HEK293T (cell line): ENCODE measurements at regions not wholly inside any gene's neighbourhood (a gene's known extent, or its start where the extent isn't known, plus 50 kb on each side); places are given as distances from the start of the nearest gene placed in this dataset.
"Not testable (repeated sequence)": the region's sequence is repeated elsewhere in the genome, so short reads cannot be mapped to it uniquely, and the experiment has no call there.

Source experiments
- CTCF ChIA-PET: fragments of 350-600 bp; formaldehyde crosslinking; extraction: SDS; loops from one replicate; lab custom pipeline; 2021; ENCODE audit warnings: antibody characterized with exemption, inconsistent platforms; lab: Yijun Ruan, JAX
- POLR2A ChIA-PET: fragments of 350-600 bp; formaldehyde crosslinking; extraction: SDS; loops from one replicate; lab custom pipeline; 2020; ENCODE audit warnings: antibody characterized with exemption, inconsistent platforms; lab: Yijun Ruan, JAX
- DNase-seq: peaks from one replicate; pipeline ENCODE4 v3.0.0; 2012; ENCODE audit warnings: mixed read lengths; ENCODE audit errors: extremely low spot score
- ARNT ChIP-seq: fragments of 450-650 bp; IDR thresholded peaks from 2 replicates; pipeline ENCODE4 v1.6.1; 2017; ENCODE audit warnings: mild to moderate bottlenecking
- BHLHE40 ChIP-seq: fragments of 450-650 bp; IDR thresholded peaks from 2 replicates; pipeline ENCODE4 v1.6.1; 2016; ENCODE audit warnings: mild to moderate bottlenecking, moderate library complexity, borderline replicate concordance
- CTBP1 ChIP-seq: fragments of 450-650 bp; IDR thresholded peaks from 2 replicates; pipeline ENCODE4 v1.6.1; 2016; ENCODE audit warnings: borderline replicate concordance
- ELF4 ChIP-seq: fragments of 450-650 bp; IDR thresholded peaks from 2 replicates; pipeline ENCODE4 v1.6.1; 2017; ENCODE audit warnings: antibody characterized with exemption
- FOXA1 ChIP-seq: fragments of 450-650 bp; IDR thresholded peaks from 2 replicates; pipeline ENCODE4 v1.6.1; 2016; ENCODE audit warnings: mild to moderate bottlenecking
- FOXK2 ChIP-seq: fragments of 450-650 bp; IDR thresholded peaks from 2 replicates; pipeline ENCODE4 v1.6.1; 2016; ENCODE audit warnings: mild to moderate bottlenecking
- FOXM1 ChIP-seq: fragments of 450-650 bp; IDR thresholded peaks from 2 replicates; pipeline ENCODE4 v1.6.1; 2017; ENCODE audit warnings: mild to moderate bottlenecking, borderline replicate concordance
- HDGF ChIP-seq: fragments of 450-650 bp; IDR thresholded peaks from 2 replicates; pipeline ENCODE4 v1.6.1; 2017; ENCODE audit warnings: antibody characterized with exemption, borderline replicate concordance
- L3MBTL2 ChIP-seq: fragments of 450-650 bp; conservative IDR thresholded peaks from 2 replicates; pipeline ENCODE4 v1.6.1; 2016; ENCODE audit warnings: mild to moderate bottlenecking
- LEF1 ChIP-seq: fragments of 450-650 bp; IDR thresholded peaks from 2 replicates; pipeline ENCODE4 v1.6.1; 2017; ENCODE audit warnings: mild to moderate bottlenecking, borderline replicate concordance
- NFRKB ChIP-seq: fragments of 450-650 bp; IDR thresholded peaks from 2 replicates; pipeline ENCODE4 v1.6.1; 2016; ENCODE audit warnings: mild to moderate bottlenecking, moderate library complexity
- SP1 ChIP-seq: fragments of 450-650 bp; IDR thresholded peaks from 2 replicates; pipeline ENCODE4 v1.6.1; 2017
- SUZ12 ChIP-seq: fragments of 450-650 bp; IDR thresholded peaks from 2 replicates; pipeline ENCODE4 v1.6.1; 2016; ENCODE audit warnings: mild to moderate bottlenecking
- TARDBP ChIP-seq: fragments of 450-650 bp; IDR thresholded peaks from 2 replicates; pipeline ENCODE4 v1.6.1; 2016
- ZNF384 ChIP-seq: fragments of 450-650 bp; IDR thresholded peaks from 2 replicates; pipeline ENCODE4 v1.6.1; 2016
- TF ChIP-seq, protein P1 (sequence below): fragments of 450-650 bp; IDR thresholded peaks from 2 replicates; pipeline ENCODE4 v1.6.1; 2016

- CTCF ChIA-PET: interaction anchor here (0.6 to 1.6 kb wide), 2 partner anchors 16 to 303 kb away, joined by 3 to 4 read pairs; no protein-coding TSS in a partner anchor
- TF ChIP-seq BHLHE40: no peak
- TF ChIP-seq, protein P1, sequence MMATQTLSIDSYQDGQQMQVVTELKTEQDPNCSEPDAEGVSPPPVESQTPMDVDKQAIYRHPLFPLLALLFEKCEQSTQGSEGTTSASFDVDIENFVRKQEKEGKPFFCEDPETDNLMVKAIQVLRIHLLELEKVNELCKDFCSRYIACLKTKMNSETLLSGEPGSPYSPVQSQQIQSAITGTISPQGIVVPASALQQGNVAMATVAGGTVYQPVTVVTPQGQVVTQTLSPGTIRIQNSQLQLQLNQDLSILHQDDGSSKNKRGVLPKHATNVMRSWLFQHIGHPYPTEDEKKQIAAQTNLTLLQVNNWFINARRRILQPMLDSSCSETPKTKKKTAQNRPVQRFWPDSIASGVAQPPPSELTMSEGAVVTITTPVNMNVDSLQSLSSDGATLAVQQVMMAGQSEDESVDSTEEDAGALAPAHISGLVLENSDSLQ: no peak
- TF ChIP-seq LEF1: no peak
- TF ChIP-seq TARDBP: no peak
- TF ChIP-seq FOXK2: no peak
- no peak for TF ChIP-seq ARNT
- no peak for TF ChIP-seq SP1
- no peak for TF ChIP-seq CTBP1
- TF ChIP-seq HDGF: no peak
- TF ChIP-seq ZNF384: no peak
- TF ChIP-seq FOXM1: no peak
- no peak for TF ChIP-seq SUZ12
- TF ChIP-seq NFRKB: no peak
- no peak for TF ChIP-seq ELF4
- no peak for TF ChIP-seq FOXA1
- no peak for TF ChIP-seq L3MBTL2
- POLR2A ChIA-PET: no interaction called here
- no peak for DNase-seq
Observed at GRCh38 chr7:86453454-86453853, 190.3 kb upstream of the GRM3 start.

- POLR2A ChIA-PET: no interaction called here
- TF ChIP-seq ZNF384 (no peak), CTBP1 (no peak), NFRKB (no peak), BHLHE40 (no peak), FOXM1 (no peak), ARNT (no peak), TARDBP (no peak), LEF1 (no peak), ELF4 (no peak), FOXK2 (no peak), L3MBTL2 (no peak), SUZ12 (no peak), HDGF (no peak), SP1 (no peak), FOXA1 (no peak)
- TF ChIP-seq, protein P1: no peak
- CTCF ChIA-PET: no interaction called here
- DNase-seq: no peak
Observed at GRCh38 chr7:86448856-86449255, 194.9 kb upstream of the GRM3 start.

- ChIA-PET CTCF (no interaction called here), POLR2A (no interaction called here)
- no peak for TF ChIP-seq FOXM1
- no peak for TF ChIP-seq FOXK2
- TF ChIP-seq NFRKB: no peak
- TF ChIP-seq, protein P1: no peak
- no peak for TF ChIP-seq LEF1
- TF ChIP-seq L3MBTL2: no peak
- no peak for TF ChIP-seq ELF4
- TF ChIP-seq TARDBP: no peak
- TF ChIP-seq SUZ12: no peak
- no peak for TF ChIP-seq ARNT
- no peak for TF ChIP-seq SP1
- TF ChIP-seq CTBP1: no peak
- no peak for TF ChIP-seq BHLHE40
- no peak for TF ChIP-seq HDGF
- TF ChIP-seq ZNF384: no peak
- no peak for TF ChIP-seq FOXA1
- no peak for DNase-seq
Observed at GRCh38 chr7:86445285-86445684, 198.4 kb upstream of the GRM3 start.

- TF ChIP-seq FOXM1 (no peak), ZNF384 (no peak), L3MBTL2 (no peak), ELF4 (no peak)
- ChIA-PET POLR2A (no interaction called here), CTCF (no interaction called here)
- no peak for DNase-seq
Observed at GRCh38 chr7:86444245-86444644, 199.5 kb upstream of the GRM3 start.

GRCh38 chr7:86440420-86440819, 203.3 kb upstream of the GRM3 start:
- DNase-seq, POLR2A ChIA-PET, CTCF ChIA-PET: not testable (repeated sequence)

- ChIA-PET POLR2A (no interaction called here), CTCF (no interaction called here)
- TF ChIP-seq FOXA1: no peak
- no peak for TF ChIP-seq LEF1
- TF ChIP-seq ZNF384: no peak
- TF ChIP-seq HDGF: no peak
- TF ChIP-seq BHLHE40: no peak
- TF ChIP-seq FOXM1: no peak
- TF ChIP-seq FOXK2: no peak
- no peak for TF ChIP-seq L3MBTL2
- TF ChIP-seq TARDBP: no peak
- TF ChIP-seq NFRKB: no peak
- no peak for DNase-seq
Observed at GRCh38 chr7:86437951-86438450, 205.7 kb upstream of the GRM3 start.
